Panc1 (cell line): ENCODE measurements at regions not wholly inside any gene's neighbourhood (a gene's known extent, or its start where the extent isn't known, plus 50 kb on each side); places are given as distances from the start of the nearest gene placed in this dataset.

Source experiments
- CTCF ChIP-seq: fragments of 450-650 bp; IDR thresholded peaks from 2 replicates; pipeline ENCODE4 v1.5.1; 2017; ENCODE audit warnings: mild to moderate bottlenecking
- POLR2AphosphoS5 ChIP-seq: IDR thresholded peaks from 2 replicates; pipeline ENCODE4 v1.6.1; 2012; ENCODE audit warnings: mild to moderate bottlenecking, low read depth, low read length, moderate library complexity
- SIN3A ChIP-seq: IDR thresholded peaks from 2 replicates; pipeline ENCODE4 v1.6.1; 2012; ENCODE audit warnings: low read depth, mild to moderate bottlenecking, low read length, moderate library complexity, borderline replicate concordance; ENCODE audit not compliant: insufficient read depth
- TCF7L2 ChIP-seq: IDR thresholded peaks from 2 replicates; pipeline ENCODE4 v1.6.1; 2011; ENCODE audit warnings: mild to moderate bottlenecking, low read depth, low read length, inconsistent platforms
- TF ChIP-seq, protein P1 (sequence below), 2 experiments: IDR thresholded peaks; 2 replicates each; pipeline ENCODE4 v1.6.1; 2011 to 2012; ENCODE audit warnings: low read depth in 2 of 2, control low read depth in 1 of 2, low read length in 1 of 2, mild to moderate bottlenecking in 1 of 2, moderate library complexity in 1 of 2; ENCODE audit not compliant: insufficient read depth in 1 of 2

GRCh38 chr10:78261291-78261690 is 227.6 kb downstream of the RPS24 start:
- no peak for TF ChIP-seq CTCF
- no peak for TF ChIP-seq SIN3A
- TF ChIP-seq, protein P1, sequence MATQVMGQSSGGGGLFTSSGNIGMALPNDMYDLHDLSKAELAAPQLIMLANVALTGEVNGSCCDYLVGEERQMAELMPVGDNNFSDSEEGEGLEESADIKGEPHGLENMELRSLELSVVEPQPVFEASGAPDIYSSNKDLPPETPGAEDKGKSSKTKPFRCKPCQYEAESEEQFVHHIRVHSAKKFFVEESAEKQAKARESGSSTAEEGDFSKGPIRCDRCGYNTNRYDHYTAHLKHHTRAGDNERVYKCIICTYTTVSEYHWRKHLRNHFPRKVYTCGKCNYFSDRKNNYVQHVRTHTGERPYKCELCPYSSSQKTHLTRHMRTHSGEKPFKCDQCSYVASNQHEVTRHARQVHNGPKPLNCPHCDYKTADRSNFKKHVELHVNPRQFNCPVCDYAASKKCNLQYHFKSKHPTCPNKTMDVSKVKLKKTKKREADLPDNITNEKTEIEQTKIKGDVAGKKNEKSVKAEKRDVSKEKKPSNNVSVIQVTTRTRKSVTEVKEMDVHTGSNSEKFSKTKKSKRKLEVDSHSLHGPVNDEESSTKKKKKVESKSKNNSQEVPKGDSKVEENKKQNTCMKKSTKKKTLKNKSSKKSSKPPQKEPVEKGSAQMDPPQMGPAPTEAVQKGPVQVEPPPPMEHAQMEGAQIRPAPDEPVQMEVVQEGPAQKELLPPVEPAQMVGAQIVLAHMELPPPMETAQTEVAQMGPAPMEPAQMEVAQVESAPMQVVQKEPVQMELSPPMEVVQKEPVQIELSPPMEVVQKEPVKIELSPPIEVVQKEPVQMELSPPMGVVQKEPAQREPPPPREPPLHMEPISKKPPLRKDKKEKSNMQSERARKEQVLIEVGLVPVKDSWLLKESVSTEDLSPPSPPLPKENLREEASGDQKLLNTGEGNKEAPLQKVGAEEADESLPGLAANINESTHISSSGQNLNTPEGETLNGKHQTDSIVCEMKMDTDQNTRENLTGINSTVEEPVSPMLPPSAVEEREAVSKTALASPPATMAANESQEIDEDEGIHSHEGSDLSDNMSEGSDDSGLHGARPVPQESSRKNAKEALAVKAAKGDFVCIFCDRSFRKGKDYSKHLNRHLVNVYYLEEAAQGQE (IDR thresholded peaks at IDR 0.05; ENCODE audit: insufficient read depth in 1 of 2, low read depth in 2 of 2, low read length in 1 of 2): no peak
- no peak for TF ChIP-seq TCF7L2
- TF ChIP-seq POLR2AphosphoS5: no peak
